Activated CD4-positive, alpha-beta T cell treated with anti-CD3 and anti-CD28 coated beads, Interleukin-2, amount 50 U/mL, for 4 hours (primary cell): ENCODE measurements at regions not wholly inside any gene's neighbourhood (a gene's known extent, or its start where the extent isn't known, plus 50 kb on each side); places are given as distances from the start of the nearest gene placed in this dataset.
A peak's percentile ranks its signal among the peaks of the same experiment; 100 is the strongest.

Source experiments
- DNase-seq, 2 experiments: peaks; one replicate each; pipeline ENCODE4 v3.0.0-alpha.2; 2020

DNA sequence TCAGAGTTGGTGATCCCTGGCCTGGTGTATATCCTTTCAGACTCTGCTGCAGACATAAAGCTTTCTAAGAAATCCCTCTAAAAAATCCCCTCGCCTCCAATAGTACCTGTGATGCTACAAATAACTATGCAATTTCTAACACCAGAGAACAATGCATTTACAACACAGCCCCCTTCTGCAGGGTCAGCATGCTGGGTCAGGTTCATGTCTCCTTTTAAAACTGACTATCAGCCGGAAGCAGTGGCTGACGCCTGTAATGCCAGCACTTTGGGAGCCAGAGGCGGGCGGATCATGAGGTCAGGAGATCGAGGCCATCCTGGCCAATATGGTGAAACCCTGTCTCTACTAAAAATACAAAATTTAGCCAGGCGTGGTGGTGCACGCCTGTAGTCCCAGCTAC is 77.0 kb upstream of the SPATA12 start:
- no peak for DNase-seq

DNA sequence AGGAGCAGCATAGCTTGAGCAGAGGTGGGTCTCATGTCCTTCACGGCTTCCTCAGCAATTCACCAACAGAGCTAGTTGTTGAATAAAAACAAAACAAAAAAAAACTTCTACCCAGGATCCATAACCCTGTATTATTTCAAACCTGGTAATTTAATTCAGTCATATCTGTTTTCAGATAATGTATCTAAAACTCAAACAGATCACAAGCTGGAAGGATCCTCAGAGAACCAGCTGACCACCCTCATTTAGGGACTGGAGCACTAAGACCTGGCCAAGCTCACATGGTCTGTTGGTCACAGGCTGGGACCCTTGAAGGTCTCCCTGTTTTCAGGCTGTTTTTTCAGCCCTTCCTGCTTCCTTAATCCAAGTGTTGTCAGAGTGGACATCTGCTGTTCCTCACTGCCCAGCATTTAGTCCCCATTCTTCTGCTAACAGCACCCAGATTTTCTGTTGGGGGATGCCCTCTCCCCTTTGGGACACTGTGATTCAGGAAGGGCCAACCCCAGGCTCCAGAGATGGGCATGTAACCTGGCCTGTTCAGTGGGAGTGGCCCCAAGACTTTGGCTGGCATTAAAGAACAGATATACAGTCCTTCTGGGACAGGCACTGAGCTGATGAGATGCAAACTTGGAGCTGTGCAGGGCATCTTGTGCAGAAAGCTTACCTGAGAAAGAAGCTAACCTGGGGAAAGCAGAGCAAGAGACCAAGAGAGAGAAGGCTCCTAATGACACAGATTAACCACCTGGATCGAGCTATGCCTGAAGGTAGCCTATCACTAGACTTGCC is 78.8 kb upstream of the SPATA12 start:
- no peak for DNase-seq

GRCh38 chr3:56980798-56981390 is 79.6 kb upstream of the SPATA12 start:
- peak; percentile 32 to 42 for DNase-seq

DNA sequence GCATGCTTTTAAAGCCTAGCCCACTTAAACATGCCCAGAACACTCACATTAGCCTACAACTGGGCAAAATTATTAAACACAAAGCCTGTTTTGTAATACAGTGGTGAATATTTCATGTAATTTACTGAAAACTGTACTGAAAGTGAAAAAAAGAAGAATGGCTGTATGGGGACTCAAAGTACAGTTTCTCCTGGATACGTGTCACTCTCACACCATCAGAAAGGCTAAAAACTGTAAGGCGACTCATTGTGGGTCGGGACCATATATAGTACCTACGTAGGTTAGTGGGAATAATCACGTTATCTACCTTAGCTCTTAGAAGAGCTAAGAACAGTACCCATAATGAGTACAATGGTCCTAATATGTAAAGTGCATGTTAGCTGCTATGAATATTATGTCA is 80.2 kb upstream of the SPATA12 start:
- DNase-seq, result no peak

- no peak for DNase-seq
These were observed 80.7 kb upstream of the SPATA12 start for GRCh38 chr3:56979791-56980190.

- DNase-seq, result no peak
These were observed 82.9 kb upstream of the SPATA12 start for GRCh38 chr3:56977561-56977889.

DNA sequence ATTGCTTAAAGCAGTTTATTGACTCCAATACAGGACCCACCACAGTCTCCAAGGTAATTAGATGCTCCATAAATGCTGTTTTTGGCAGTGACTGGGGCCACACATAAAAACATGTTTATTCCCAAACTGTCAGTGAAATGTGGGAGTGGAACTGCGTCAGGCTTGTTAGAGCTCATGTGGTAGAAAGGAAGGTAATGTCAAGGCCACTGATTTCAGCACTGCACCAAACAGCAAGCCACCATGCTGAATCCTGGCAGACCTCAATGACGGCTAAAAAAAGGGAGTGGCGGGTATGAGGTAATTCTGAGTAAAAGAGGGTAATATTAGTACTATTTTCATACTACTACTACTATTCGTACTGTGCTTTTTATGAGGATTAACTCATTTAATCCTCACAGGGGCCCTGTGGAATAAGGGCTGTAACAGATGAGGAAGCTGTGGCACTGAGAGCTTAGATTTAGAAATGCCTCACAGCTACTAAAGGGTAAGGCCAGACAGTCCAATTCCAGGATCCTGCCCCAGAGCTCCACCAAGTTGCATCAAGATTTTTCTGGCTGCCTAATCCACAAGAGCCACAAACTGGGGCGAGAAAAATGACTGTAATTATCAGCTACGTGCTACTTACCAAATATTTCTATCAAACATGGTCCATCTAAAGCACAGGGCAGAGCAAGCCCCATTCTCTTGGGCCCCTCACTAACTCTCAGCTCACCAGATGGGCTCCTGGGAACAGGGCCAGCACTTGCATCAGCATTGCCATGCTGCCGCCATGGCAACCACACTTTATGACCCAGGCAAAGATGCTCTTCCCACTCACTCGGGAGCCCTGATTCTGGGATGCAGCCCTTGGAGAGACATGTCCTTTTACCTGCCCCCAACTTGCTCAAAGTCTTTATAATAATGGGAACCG is 83.6 kb upstream of the SPATA12 start:
- no peak for DNase-seq

DNA sequence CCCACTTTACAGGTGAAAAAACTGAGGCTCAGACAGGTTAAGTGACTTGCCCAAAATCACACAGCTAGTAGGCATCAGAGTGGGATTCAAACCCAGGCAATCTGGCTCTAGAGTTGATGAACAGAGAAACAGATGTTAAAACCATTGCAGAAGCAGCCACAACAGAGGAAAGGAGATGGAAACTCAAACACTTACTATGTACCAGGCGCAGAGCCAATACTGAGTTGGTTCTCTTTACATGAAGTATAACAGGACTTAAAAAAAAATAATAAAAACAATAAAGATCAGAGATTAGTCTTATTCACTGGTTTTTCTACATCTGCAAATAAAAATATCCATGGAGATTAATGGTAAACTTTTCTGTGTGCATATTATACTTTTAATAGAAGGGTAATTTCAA is 84.9 kb upstream of the SPATA12 start:
- DNase-seq, result no peak

GRCh38 chr3:56974247-56974930 is 86.1 kb upstream of the SPATA12 start:
- DNase-seq, result no peak

- DNase-seq, result no peak
These were observed 88.6 kb upstream of the SPATA12 start for GRCh38 chr3:56971816-56972215.

DNA sequence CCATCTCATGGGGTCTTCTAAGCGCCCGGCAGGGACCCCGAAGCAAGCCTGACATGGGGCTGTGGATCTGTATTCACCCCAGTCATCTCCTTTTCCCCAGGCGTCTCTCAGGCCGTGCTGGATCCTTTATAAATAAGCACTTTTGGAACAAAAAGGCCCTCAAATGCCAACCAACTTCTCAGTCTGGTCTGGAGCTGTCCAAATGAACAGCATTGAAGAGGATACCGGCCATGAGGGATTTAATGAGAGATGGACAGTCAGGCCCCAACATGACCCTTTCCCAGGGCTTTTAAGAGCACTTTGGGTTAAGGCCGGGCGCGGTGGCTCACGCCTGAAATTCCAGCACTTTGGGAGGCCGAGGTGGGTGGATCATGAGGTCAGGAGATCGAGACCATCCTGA is 89.2 kb upstream of the SPATA12 start:
- DNase-seq, result no peak

DNA sequence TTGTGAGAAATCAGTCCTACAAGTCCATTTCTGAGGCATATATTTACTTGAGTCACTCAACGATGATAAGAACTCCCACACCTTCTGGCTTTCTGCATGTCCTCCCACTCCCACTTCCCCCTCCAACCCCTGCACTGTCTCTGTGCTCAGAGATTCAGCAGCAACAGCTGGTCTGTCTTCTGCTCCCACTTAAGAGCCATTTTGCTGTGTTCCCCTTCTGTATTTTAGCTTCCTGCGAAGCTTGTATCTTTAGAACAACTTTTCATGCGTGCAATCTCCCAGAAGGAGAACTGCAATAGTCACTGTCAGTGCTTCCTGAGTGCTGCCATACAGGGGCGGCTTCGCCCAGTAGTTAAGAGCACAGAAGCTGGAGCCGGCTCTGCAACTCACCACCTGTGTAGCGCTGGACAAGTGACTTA is 90.0 kb upstream of the SPATA12 start:
- DNase-seq, result peak in 1 of 2 experiments; percentile 7

DNA sequence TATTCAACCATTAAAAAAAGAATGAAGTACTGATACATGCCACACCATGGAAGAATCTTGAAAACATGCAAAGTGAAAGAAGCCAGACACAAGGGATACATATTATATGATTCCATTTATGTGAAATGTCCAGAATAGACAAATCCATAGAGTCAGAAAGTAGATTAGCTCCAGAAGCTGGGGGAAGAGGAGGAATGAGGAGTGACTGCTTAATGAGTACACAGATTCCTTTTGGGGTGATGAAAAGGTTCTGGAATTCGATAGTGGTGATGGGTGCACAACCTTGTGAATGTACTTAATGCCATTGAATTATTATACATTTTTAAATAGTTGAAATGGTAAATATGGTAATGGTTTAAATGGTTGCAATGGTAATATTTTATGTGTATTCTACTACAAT is 90.6 kb upstream of the SPATA12 start:
- no peak for DNase-seq

DNA sequence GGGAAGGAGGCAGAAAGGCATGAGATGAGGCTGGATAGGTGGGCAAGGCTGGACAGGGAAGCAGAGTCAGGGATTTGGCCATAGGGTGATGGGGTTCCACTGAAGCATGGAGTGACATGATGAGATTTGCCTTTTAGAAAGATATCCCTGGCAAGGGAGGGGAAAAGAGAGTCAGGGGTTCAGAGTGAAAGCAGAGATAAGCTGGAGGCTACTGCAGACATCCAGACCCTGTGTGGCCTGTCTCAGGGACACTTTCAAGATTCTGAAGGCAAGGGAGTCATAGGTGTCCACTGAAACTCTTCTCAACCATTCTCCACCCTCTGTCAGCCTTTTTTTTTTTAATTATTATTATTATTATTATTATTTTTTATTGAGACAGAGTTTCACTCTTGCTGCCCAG is 94.0 kb upstream of the SPATA12 start:
- DNase-seq, result no peak

DNA sequence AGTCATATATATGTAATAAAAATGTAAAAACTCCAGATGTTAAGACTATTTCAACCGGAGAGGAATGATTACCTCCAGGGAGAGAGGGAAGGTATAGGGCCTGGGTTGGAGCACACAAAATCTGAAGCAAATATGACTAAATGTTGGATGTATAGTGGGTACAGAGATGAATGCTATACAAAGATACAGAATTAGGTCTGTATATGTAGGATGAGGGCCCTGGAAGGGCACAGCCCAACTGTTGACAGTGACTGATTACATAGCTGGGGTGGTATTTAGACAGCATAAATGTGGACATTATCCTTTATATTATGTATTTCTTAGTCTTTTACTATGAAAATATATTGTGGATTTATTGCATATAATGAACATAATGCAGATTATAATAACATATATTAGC is 94.4 kb upstream of the SPATA12 start:
- DNase-seq, result no peak

DNA sequence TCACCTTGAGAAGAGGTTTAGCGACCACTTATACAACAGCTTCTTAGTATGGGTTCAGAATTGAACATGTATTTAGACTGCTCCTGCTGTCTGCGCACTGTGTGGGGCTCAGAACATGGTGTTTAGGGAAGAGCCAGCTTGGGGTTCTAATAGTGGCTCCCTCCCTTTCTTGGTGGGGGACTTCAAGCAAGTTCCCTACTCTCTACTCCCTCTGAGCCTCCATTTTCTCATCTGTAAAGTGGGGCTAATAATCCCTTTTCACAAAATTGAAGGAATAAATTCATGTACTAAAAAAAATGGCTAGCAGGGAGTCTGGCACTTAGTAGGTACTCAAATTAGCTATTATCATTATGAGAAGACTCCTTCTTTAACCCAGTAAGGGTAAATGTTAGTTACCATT is 97.5 kb upstream of the SPATA12 start:
- DNase-seq, result no peak

GRCh38 chr3:56962206-56962605 is 98.3 kb upstream of the SPATA12 start:
- no peak for DNase-seq

- no peak for DNase-seq
These were observed 100.1 kb upstream of the SPATA12 start for GRCh38 chr3:56960234-56960917.

DNA sequence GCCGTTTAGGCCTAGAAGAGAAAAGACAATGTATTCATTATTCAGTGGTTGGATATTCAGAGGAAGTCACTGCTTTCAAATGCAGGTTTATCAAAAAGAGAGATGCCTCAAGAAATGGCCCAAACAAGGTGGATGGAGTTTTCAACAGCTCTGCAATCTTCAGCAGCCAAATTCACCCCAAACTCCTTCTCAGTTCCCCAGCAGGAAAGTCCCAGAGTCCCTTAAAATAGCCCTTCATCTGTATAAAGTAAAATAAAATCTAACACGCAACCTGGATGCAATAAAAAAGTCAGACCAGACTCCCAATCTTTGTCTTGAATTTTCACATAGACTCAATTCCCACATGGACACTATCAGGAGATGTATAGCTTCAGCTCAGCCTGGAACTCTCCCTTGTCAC is 101.6 kb upstream of the SPATA12 start:
- no peak for DNase-seq

DNA sequence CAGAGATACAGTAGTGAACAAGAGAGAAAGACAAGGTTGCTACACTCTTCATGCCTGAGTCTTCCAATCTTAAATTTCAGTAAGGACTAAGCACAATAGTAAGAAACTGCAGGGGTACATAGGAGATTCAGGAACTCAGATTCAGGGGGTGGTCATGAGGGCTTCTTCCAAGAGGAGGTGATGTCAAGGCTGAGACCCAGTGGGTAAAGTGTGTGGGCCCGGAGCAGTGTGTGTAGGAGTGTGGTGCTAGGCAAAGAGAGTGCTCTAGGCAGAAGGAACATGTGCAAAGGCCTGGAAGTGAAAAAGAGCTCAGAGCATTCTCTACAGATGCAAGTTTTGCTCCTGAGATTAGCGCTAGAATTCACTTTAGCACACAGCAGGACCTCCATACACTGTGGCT is 102.9 kb upstream of the SPATA12 start:
- no peak for DNase-seq

- no peak for DNase-seq
These were observed 103.6 kb upstream of the SPATA12 start for GRCh38 chr3:56956906-56957305.

DNA sequence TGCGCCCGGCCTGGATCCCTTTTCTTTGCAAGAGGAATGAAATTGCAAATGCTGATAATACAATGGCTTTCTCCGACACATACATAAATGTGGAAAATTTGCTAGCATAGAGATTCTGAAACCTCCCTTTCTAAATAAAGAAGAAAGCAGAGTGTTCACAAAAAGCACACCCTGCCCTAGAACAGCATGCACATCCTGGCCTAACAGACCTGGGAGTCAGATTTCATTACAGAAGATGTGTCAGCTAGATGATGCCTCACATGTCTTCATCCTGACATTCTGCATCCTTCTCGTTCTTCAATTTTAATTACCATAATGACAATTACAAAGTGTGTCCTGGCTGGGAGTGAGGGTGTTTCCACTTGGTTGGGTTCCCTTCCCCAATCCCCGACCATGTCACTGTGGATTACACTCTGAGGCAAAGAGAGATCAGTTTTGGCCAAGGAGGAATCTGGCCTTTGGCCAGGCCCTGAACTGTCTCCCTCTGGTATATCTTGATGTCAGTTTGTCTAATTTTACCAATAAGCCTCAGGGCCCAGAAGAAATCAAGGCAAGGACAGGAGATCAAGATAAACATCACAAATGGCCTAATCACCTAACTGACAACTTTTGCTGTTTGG is 104.9 kb upstream of the SPATA12 start:
- DNase-seq, result no peak
